ENCODE measurements at regions not wholly inside any gene's neighbourhood (a gene's known extent, or its start where the extent isn't known, plus 50 kb on each side); places are given as distances from the start of the nearest gene placed in this dataset.

- DNase-seq (ENCODE audit: low spot score): no peak
Observed at GRCh38 chr2:12930391-12930790, 213.7 kb downstream of the TRIB2 start.

- DNase-seq (ENCODE audit: low spot score): peak; percentile 53
Observed at GRCh38 chr2:12931186-12931844, 214.6 kb downstream of the TRIB2 start.

GRCh38 chr2:12932192-12932591, 215.5 kb downstream of the TRIB2 start:
- no peak for DNase-seq (ENCODE audit: low spot score)

- DNase-seq (ENCODE audit: low spot score): no peak
Observed at GRCh38 chr2:12934146-12934756, 217.5 kb downstream of the TRIB2 start.

GRCh38 chr2:12935222-12935621, 218.5 kb downstream of the TRIB2 start:
- DNase-seq (ENCODE audit: low spot score): no peak

GRCh38 chr2:12935796-12936195, 219.1 kb downstream of the TRIB2 start:
- DNase-seq (ENCODE audit: low spot score): no peak

- DNase-seq (ENCODE audit: low spot score): no peak
Observed at GRCh38 chr2:12941203-12941602, 224.5 kb downstream of the TRIB2 start.

GRCh38 chr2:12948231-12948960, 231.7 kb downstream of the TRIB2 start:
- DNase-seq (ENCODE audit: low spot score): peak; percentile 11

GRCh38 chr2:12948961-12949353, 232.2 kb downstream of the TRIB2 start:
- no peak for DNase-seq (ENCODE audit: low spot score)

- DNase-seq (ENCODE audit: low spot score): no peak
Observed at GRCh38 chr2:12949406-12949805, 232.7 kb downstream of the TRIB2 start.

- DNase-seq (ENCODE audit: low spot score): no peak
Observed at GRCh38 chr2:12950174-12950573, 233.4 kb downstream of the TRIB2 start.

GRCh38 chr2:12950957-12951656, 234.4 kb downstream of the TRIB2 start:
- DNase-seq (ENCODE audit: low spot score): no peak

- no peak for DNase-seq (ENCODE audit: low spot score)
Observed at GRCh38 chr2:12951657-12951973, 234.9 kb downstream of the TRIB2 start.

GRCh38 chr2:12953596-12953995, 236.9 kb downstream of the TRIB2 start:
- no peak for DNase-seq (ENCODE audit: low spot score)

GRCh38 chr2:12955864-12956263, 239.1 kb downstream of the TRIB2 start:
- DNase-seq (ENCODE audit: low spot score): no peak

- DNase-seq (ENCODE audit: low spot score): no peak
Observed at GRCh38 chr2:12957251-12957650, 240.5 kb downstream of the TRIB2 start.

- no peak for DNase-seq (ENCODE audit: low spot score)
Observed at GRCh38 chr2:12959935-12960334, 243.2 kb downstream of the TRIB2 start.

GRCh38 chr2:12960671-12961070, 243.9 kb downstream of the TRIB2 start:
- DNase-seq (ENCODE audit: low spot score): no peak

- DNase-seq (ENCODE audit: low spot score): no peak
Observed at GRCh38 chr2:12964904-12965539, 248.3 kb downstream of the TRIB2 start.

GRCh38 chr2:12965540-12966269, 249.0 kb downstream of the TRIB2 start:
- DNase-seq (ENCODE audit: low spot score): peak; percentile 66

GRCh38 chr2:12967804-12968203, 251.1 kb downstream of the TRIB2 start:
- no peak for DNase-seq (ENCODE audit: low spot score)

GRCh38 chr2:12968399-12968798, 251.7 kb downstream of the TRIB2 start:
- no peak for DNase-seq (ENCODE audit: low spot score)
